ENCODE measurements at regions not wholly inside any gene's neighbourhood (a gene's known extent, or its start where the extent isn't known, plus 50 kb on each side); places are given as distances from the start of the nearest gene placed in this dataset.

DNA sequence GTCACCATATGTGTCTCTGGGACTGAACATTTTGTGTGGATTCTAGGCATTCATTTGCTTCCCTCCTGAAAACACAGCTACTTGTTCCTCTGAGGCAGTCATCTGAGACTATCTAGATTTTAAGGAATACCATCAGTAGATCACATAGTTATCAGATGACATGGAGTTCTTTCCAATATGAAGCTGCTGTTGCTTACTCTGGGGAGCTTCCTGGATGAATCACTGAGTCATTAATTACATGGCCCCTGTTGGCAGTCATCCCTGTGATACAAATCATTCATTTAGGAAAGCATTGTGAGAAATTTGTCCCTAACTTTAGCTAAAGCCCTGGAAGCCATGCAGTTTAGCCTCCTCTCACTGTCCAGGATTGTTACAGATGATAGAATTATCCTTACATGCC lies 98.2 kb upstream of the ARSJ start:
- intact Hi-C loops (cut with micrococcal nuclease): no loop called here
- Mint-ChIP-seq H3K36me3 (no peaks in the 10 kb centered on the region), H3K27me3 (ENCODE audit: low read depth in 3 of 3) (peaks cover 0 to 4% (median 0%) of the 10 kb centered on the region in 3 donors), H3K9me3 (peaks cover 0 to 4% (median 2%) of the 10 kb centered on the region in 7 donors), H3K27ac (no peak overlapping the region), H3K4me3 (no peak overlapping the region), H3K4me1 (no peaks in the 10 kb centered on the region)
- no peak for DNase-seq
- H3K4me1 ChIP-seq (ENCODE audit: control insufficient read depth in 1 of 2, insufficient read depth in 2 of 2, low read length in 2 of 2): no peaks in the 10 kb centered on the region
- H4K20me1 ChIP-seq (ENCODE audit: insufficient read depth, low read length): no peaks in the 10 kb centered on the region
- H3K79me2 ChIP-seq (ENCODE audit: insufficient read depth, low read length): no peaks in the 10 kb centered on the region
- TF ChIP-seq, protein P1, sequence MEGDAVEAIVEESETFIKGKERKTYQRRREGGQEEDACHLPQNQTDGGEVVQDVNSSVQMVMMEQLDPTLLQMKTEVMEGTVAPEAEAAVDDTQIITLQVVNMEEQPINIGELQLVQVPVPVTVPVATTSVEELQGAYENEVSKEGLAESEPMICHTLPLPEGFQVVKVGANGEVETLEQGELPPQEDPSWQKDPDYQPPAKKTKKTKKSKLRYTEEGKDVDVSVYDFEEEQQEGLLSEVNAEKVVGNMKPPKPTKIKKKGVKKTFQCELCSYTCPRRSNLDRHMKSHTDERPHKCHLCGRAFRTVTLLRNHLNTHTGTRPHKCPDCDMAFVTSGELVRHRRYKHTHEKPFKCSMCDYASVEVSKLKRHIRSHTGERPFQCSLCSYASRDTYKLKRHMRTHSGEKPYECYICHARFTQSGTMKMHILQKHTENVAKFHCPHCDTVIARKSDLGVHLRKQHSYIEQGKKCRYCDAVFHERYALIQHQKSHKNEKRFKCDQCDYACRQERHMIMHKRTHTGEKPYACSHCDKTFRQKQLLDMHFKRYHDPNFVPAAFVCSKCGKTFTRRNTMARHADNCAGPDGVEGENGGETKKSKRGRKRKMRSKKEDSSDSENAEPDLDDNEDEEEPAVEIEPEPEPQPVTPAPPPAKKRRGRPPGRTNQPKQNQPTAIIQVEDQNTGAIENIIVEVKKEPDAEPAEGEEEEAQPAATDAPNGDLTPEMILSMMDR (IDR thresholded peaks at IDR 0.05): no peak
- H3K27me3 ChIP-seq (ENCODE audit: control insufficient read depth in 2 of 2, insufficient read depth in 2 of 2, low read length in 2 of 2): no peaks in the 10 kb centered on the region
- H3K4me3 ChIP-seq (replicated peaks in 1 of 3; ENCODE audit: low read depth in 2 of 3, low read length in 3 of 3): no peak overlapping the region
- H2AFZ ChIP-seq (ENCODE audit: insufficient read depth, low read depth, low read length, poor library complexity, severe bottlenecking): no peak overlapping the region
- H3K36me3 ChIP-seq (replicated peaks in 1 of 2; ENCODE audit: control insufficient read depth in 1 of 2, insufficient read depth in 2 of 2, low read length in 2 of 2): no peaks in the 10 kb centered on the region
- no peak overlapping the region for H3K4me2 ChIP-seq (replicated peaks; ENCODE audit: extremely low read depth, low read length, poor library complexity, severe bottlenecking)
- no peak overlapping the region for H3K27ac ChIP-seq (ENCODE audit: low read depth in 1 of 2, low read length in 2 of 2)
- no peak overlapping the region for H3K9ac ChIP-seq (ENCODE audit: insufficient read depth, low read length, poor library complexity, severe bottlenecking)
- no peaks in the 10 kb centered on the region for H3K9me3 ChIP-seq (replicated peaks in 1 of 2; ENCODE audit: control insufficient read depth in 1 of 2, insufficient read depth in 1 of 2, low read length in 2 of 2)

DNA sequence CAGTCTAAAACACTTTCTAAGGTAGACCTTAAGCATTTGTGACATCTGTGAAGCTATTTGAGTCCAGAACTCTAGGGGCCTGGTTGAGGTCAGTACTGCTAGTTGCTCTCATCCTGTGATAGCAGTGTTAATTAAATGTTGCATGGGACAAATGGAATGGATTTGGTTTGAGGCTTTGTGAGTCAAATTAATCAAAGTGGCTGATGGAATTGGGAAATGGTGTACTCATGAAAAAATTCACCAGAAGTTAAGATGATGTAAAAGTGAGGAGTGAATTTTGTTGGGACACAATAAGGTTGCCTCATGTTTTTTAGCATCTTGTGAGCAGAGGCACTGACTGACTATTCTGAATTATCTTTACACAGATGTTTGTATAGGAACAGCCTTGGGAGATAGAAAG lies 99.2 kb upstream of the ARSJ start:
- Histone ChIP-seq H3K36me3 (replicated peaks in 1 of 2; ENCODE audit: control insufficient read depth in 1 of 2, insufficient read depth in 2 of 2, low read length in 2 of 2) (no peaks in the 10 kb centered on the region), H3K9ac (ENCODE audit: insufficient read depth, low read length, poor library complexity, severe bottlenecking) (no peak overlapping the region), H3K4me3 (replicated peaks in 1 of 3; ENCODE audit: low read depth in 2 of 3, low read length in 3 of 3) (no peak overlapping the region), H4K20me1 (ENCODE audit: insufficient read depth, low read length) (no peaks in the 10 kb centered on the region), H3K4me1 (ENCODE audit: control insufficient read depth in 1 of 2, insufficient read depth in 2 of 2, low read length in 2 of 2) (no peaks in the 10 kb centered on the region), H3K4me2 (replicated peaks; ENCODE audit: extremely low read depth, low read length, poor library complexity, severe bottlenecking) (no peak overlapping the region), H3K27ac (ENCODE audit: low read depth in 1 of 2, low read length in 2 of 2) (no peak overlapping the region), H3K9me3 (replicated peaks in 1 of 2; ENCODE audit: control insufficient read depth in 1 of 2, insufficient read depth in 1 of 2, low read length in 2 of 2) (no peaks in the 10 kb centered on the region), H2AFZ (ENCODE audit: insufficient read depth, low read depth, low read length, poor library complexity, severe bottlenecking) (no peak overlapping the region), H3K79me2 (ENCODE audit: insufficient read depth, low read length) (no peaks in the 10 kb centered on the region), H3K27me3 (ENCODE audit: control insufficient read depth in 2 of 2, insufficient read depth in 2 of 2, low read length in 2 of 2) (no peaks in the 10 kb centered on the region)
- TF ChIP-seq, protein P1 (IDR thresholded peaks at IDR 0.05): no peak
- H3K36me3 Mint-ChIP-seq: no peaks in the 10 kb centered on the region
- H3K4me3 Mint-ChIP-seq: no peak overlapping the region
- no peak for DNase-seq
- H3K27me3 Mint-ChIP-seq (ENCODE audit: low read depth in 3 of 3): peaks cover 0 to 2% (median 1%) of the 10 kb centered on the region in 3 donors
- intact Hi-C loops (cut with micrococcal nuclease): no loop called here
- H3K4me1 Mint-ChIP-seq: no peaks in the 10 kb centered on the region
- peaks cover 0 to 4% (median 2%) of the 10 kb centered on the region in 7 donors for H3K9me3 Mint-ChIP-seq
- no peak overlapping the region for H3K27ac Mint-ChIP-seq

All from CD14-positive monocyte (primary cell).